ENCODE measurements at regions not wholly inside any gene's neighbourhood (a gene's known extent, or its start where the extent isn't known, plus 50 kb on each side); places are given as distances from the start of the nearest gene placed in this dataset.

GRCh38 chr14:85451421-85451820 lies 78.5 kb upstream of the FLRT2 start:
- no peak overlapping the region for H3K27ac ChIP-seq (ENCODE audit: low read length)
- no peaks in the 10 kb centered on the region for H4K20me1 ChIP-seq (ENCODE audit: insufficient read depth, low read length)
- ATAC-seq (ENCODE audit: insufficient read depth, low read depth) = no peak
- no peak overlapping the region for H3K9ac ChIP-seq (ENCODE audit: low read depth, low read length)
- no peaks in the 10 kb centered on the region for H3K27me3 ChIP-seq (ENCODE audit: insufficient read depth, low read length, poor library complexity)
- H3K4me1 ChIP-seq (ENCODE audit: insufficient read depth, low read length) = no peaks in the 10 kb centered on the region
- no peak for DNase-seq
- no peaks in the 10 kb centered on the region for H3K79me2 ChIP-seq (ENCODE audit: insufficient read depth, low read length)
- H3K4me3 ChIP-seq (ENCODE audit: low read depth in 1 of 2, low read length in 2 of 2) = no peak overlapping the region
- no peak for TF ChIP-seq EZH2 (IDR thresholded peaks at IDR 0.05; ENCODE audit: borderline replicate concordance, low read depth, low read length, severe bottlenecking)
- no peak for TF ChIP-seq CTCF (IDR thresholded peaks at IDR 0.05; ENCODE audit: borderline replicate concordance, extremely low read depth, low read length, poor library complexity, severe bottlenecking)
- H2AFZ ChIP-seq (ENCODE audit: low read depth, low read length) = no peak overlapping the region
- H3K9me3 ChIP-seq (ENCODE audit: insufficient read depth, low read length, severe bottlenecking) = no peaks in the 10 kb centered on the region
- H3K4me2 ChIP-seq (ENCODE audit: insufficient read depth, low read length) = no peak overlapping the region
- no peaks in the 10 kb centered on the region for H3K36me3 ChIP-seq (ENCODE audit: insufficient read depth, low read length)

- no peaks in the 10 kb centered on the region for H4K20me1 ChIP-seq (ENCODE audit: insufficient read depth, low read length)
- H3K79me2 ChIP-seq (ENCODE audit: insufficient read depth, low read length) = no peaks in the 10 kb centered on the region
- H3K27ac ChIP-seq (ENCODE audit: low read length) = no peak overlapping the region
- H3K9ac ChIP-seq (ENCODE audit: low read depth, low read length) = no peak overlapping the region
- ATAC-seq (ENCODE audit: insufficient read depth, low read depth) = no peak
- H3K9me3 ChIP-seq (ENCODE audit: insufficient read depth, low read length, severe bottlenecking) = no peaks in the 10 kb centered on the region
- no peaks in the 10 kb centered on the region for H3K27me3 ChIP-seq (ENCODE audit: insufficient read depth, low read length, poor library complexity)
- no peak for TF ChIP-seq CTCF (IDR thresholded peaks at IDR 0.05; ENCODE audit: borderline replicate concordance, extremely low read depth, low read length, poor library complexity, severe bottlenecking)
- no peak for TF ChIP-seq EZH2 (IDR thresholded peaks at IDR 0.05; ENCODE audit: borderline replicate concordance, low read depth, low read length, severe bottlenecking)
- H3K4me3 ChIP-seq (ENCODE audit: low read depth in 1 of 2, low read length in 2 of 2) = no peak overlapping the region
- no peak overlapping the region for H3K4me2 ChIP-seq (ENCODE audit: insufficient read depth, low read length)
- no peak overlapping the region for H2AFZ ChIP-seq (ENCODE audit: low read depth, low read length)
- H3K36me3 ChIP-seq (ENCODE audit: insufficient read depth, low read length) = no peaks in the 10 kb centered on the region
- H3K4me1 ChIP-seq (ENCODE audit: insufficient read depth, low read length) = no peaks in the 10 kb centered on the region
- DNase-seq = no peak
These were observed 76.3 kb upstream of the FLRT2 start for GRCh38 chr14:85453401-85454225.

GRCh38 chr14:85454226-85454813 lies 75.6 kb upstream of the FLRT2 start:
- Histone ChIP-seq H3K27ac (ENCODE audit: low read length) (no peak overlapping the region), H3K9me3 (ENCODE audit: insufficient read depth, low read length, severe bottlenecking) (no peaks in the 10 kb centered on the region)

More at GRCh38 chr14:85454226-85454813, 75.6 kb upstream of the FLRT2 start:
- no peak for TF ChIP-seq CTCF (IDR thresholded peaks at IDR 0.05; ENCODE audit: borderline replicate concordance, extremely low read depth, low read length, poor library complexity, severe bottlenecking)
- no peak for TF ChIP-seq EZH2 (IDR thresholded peaks at IDR 0.05; ENCODE audit: borderline replicate concordance, low read depth, low read length, severe bottlenecking)
- DNase-seq (no peak), ATAC-seq (ENCODE audit: insufficient read depth, low read depth) (no peak)
- no peaks in the 10 kb centered on the region for H3K36me3 ChIP-seq (ENCODE audit: insufficient read depth, low read length)
- H3K4me3 ChIP-seq (ENCODE audit: low read depth in 1 of 2, low read length in 2 of 2) = no peak overlapping the region
- no peak overlapping the region for H3K9ac ChIP-seq (ENCODE audit: low read depth, low read length)
- H4K20me1 ChIP-seq (ENCODE audit: insufficient read depth, low read length) = no peaks in the 10 kb centered on the region
- H3K27me3 ChIP-seq (ENCODE audit: insufficient read depth, low read length, poor library complexity) = no peaks in the 10 kb centered on the region
- H3K79me2 ChIP-seq (ENCODE audit: insufficient read depth, low read length) = no peaks in the 10 kb centered on the region
- no peaks in the 10 kb centered on the region for H3K4me1 ChIP-seq (ENCODE audit: insufficient read depth, low read length)
- no peak overlapping the region for H2AFZ ChIP-seq (ENCODE audit: low read depth, low read length)
- H3K4me2 ChIP-seq (ENCODE audit: insufficient read depth, low read length) = no peak overlapping the region

Measured in DND-41 (cell line).